ENCODE measurements at regions not wholly inside any gene's neighbourhood (a gene's known extent, or its start where the extent isn't known, plus 50 kb on each side); places are given as distances from the start of the nearest gene placed in this dataset.
"Not testable (repeated sequence)": the region's sequence is repeated elsewhere in the genome, so short reads cannot be mapped to it uniquely, and the experiment has no call there.

DNA sequence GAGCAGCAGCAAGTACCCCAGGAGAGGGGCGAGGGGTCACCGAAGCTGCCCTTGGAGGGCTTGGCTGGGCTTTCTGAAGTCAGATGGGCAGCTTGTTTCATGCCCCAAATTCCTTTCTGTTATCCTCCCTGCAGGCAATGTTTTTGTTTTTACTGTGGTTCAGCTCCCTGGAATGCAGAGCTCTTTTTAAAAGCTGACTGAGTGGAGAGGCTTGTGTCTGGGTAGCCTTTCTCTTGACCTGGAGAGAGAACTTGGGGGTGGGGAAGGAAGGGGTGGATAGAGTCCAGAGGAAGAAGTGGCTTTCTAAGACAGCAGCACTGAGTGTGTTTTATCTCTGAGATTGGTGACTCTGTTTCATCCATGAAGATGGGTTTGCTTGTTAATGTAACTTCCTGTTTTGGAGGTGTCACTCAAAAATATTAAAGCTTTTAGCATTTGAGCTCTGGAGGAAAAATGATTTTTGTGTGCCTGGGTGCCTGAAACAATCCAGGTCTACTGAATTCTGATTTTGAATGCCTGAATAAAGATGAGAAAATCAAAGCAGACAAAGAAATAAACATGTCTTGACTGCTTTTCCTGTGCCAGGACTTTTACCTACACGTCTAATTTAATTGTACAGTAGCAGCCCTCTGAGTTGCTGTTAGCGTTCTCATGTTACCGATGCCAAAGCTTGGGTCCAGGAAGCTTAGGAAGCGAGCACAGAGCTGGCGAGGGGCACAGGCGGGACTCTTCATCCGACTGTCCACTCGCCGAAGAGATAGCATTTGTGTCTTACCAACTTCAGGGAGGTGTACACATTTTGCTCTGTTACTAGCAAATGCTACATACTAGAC lies 78.2 kb upstream of the EEF1E1 start:
- DNase-seq (ENCODE audit: low read depth): no peak

DNA sequence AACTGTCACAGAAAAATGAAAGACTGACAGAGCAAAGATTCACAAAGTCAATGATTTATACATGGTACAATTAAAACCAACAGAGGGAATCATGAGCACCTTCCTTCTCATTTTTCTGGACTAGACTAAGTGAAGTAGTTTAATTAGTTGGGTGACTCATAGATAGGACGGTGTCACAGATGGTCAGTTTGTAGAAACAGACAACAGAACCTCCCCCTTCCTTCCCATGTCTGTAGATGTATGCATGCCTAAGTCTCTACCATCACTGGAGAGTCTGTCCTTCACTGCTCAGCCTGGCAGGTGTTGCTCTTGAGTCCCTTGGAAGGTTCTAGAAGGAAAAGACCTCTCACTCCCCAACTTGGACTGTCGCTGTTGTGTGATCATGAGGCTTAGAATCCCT lies 75.4 kb upstream of the EEF1E1 start:
- DNase-seq (ENCODE audit: low read depth): no peak

DNA sequence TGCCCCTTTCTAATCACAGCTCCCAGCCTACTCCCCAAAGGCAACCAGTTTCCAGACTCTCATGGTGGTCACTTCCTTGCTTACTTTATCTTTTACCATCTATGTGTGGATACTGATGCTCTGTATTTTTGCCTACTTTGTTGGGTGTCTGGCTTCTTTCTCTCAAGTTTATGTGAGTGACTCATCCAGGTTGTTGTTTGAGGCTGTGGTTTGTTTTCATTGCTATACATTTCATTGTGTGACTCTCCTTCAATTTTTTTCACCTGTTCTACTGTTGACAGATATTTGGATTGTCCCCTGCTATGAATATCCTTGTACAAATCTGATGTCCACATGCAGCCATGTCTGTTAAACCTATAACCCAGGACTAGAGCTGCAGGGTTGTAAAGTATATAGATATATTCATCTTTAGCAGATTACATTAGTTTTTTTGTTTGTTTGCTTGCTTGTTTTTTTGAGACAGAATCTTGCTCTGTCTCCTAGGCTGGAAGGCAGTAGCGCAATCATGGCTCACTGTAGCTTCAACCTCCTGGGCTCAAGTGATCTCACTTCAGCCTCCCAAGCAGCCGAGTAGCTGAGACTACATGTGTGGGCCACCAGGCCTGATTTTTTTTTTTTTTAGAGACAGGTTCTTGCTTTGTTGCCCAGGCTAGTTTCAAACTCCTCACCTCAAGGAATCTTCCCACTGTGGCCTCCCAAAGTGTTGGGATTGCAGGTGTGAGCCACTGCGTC lies 72.9 kb upstream of the EEF1E1 start:
- DNase-seq (ENCODE audit: low read depth): no peak

DNA sequence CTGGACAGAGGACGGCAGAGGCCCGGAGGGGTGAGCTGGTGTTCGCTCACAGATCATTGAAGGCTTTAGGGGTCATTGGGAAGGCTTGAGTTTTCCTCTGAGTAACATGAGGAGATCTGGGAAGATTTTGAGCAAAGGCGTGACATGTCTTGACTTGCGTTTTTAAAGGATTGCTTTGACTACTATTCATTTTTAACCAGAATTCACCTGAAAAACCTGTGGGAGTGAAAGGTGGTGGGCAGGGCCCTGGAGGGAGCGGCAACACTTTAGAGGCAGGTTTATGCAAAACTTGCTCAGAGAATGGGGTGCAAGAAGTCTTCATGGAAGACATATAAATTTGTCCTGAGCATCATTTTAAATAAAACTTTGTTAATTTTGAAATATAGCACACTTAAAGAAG lies 72.2 kb upstream of the EEF1E1 start:
- no peak for DNase-seq (ENCODE audit: low read depth)

DNA sequence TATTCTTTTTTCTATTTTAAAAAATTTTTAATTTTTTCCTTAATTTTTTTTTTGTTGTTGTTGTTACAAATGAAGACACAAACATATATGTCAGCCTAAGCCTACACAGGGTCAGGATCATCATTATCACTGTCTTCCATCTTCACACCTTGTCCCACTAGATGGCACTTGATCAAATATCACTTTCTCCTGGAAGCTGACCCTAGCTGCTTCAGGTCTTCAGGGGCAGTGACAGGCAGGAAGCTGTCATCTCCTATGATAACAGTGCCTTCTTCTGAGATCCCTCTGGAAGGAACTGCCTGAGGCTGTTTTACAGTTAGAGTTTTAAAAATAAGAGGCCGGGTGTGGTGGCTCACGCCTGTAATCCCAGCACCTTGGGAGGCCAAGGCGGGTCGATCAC lies 70.2 kb upstream of the EEF1E1 start:
- DNase-seq (ENCODE audit: low read depth): no peak

DNA sequence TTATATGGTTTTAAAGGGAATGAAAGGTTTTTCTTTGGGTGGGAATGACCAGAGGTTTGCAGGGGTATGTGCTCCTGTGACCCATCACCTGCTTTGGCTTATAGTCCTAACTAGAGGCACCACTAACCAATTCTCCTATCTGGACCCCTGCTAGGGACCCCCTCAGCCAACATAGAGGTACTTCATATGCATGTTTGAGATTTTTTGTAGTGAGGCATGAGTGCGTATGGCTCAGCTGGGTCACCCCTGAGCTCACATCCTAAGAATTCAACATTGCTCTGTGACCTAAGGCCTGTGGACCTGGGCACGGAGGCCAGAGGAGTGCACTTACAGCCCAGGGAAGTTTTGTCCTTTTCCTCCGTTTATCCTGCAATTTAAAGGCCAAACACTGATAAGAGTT lies 68.4 kb upstream of the EEF1E1 start:
- no peak for DNase-seq (ENCODE audit: low read depth)

DNA sequence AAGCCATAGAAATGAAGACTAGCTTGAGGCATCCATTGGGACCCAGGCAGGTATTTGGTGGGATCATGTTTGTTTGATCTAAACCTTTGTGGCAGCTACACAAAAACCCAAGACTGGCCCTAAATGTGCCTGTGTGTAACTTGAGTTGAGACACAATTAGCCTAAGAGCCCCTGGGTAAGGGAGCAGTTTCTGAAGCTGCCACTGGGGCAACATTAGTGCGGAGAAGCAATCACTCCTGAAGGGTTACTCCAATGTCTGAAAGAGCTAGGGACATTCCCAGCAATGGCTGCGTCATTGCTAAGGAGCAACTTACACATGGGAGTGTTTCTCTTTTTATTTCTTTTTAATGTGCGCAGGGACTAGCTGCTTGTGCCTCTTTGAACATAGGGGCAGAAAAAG lies 67.9 kb upstream of the EEF1E1 start:
- DNase-seq (ENCODE audit: low read depth): no peak

DNA sequence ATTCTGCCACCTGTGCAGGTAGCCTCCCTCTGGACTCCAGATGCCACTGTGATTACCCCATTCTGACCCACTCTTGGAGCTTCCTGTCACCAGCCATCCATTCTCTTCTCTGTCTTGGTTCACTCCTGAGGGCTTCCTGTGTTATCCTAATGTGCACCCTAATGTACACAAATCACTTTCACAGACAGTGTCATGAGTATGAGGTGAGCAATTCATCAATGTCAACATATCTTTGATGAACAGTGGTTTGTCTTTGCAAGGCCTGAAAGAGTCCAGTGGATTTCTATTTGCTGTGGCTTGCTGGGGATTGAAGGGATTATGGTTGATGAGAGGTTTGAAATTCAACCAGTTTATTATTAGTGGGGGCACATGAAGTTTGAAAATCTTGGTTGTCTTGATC lies 63.8 kb upstream of the EEF1E1 start:
- DNase-seq (ENCODE audit: low read depth): no peak

DNA sequence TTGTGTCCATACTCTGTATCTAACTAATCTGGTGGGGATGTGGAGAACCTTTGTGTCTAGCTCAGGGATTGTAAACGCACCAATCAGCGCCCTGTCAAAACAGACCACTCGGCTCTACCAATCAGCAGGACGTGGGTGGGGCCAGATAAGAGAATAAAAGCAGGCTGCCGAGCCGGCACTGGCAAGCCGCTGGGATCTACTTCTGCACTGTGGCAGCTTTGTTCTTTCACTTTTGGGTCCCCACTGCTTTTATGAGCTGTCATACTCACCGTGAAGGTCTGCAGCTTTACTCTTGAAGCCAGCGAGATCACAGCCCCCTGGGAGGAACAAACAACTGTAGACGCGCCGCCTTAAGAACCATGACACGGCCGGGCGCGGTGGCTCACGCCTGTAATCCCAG lies 62.7 kb upstream of the EEF1E1 start:
- DNase-seq (ENCODE audit: low read depth): not testable (repeated sequence)

DNA sequence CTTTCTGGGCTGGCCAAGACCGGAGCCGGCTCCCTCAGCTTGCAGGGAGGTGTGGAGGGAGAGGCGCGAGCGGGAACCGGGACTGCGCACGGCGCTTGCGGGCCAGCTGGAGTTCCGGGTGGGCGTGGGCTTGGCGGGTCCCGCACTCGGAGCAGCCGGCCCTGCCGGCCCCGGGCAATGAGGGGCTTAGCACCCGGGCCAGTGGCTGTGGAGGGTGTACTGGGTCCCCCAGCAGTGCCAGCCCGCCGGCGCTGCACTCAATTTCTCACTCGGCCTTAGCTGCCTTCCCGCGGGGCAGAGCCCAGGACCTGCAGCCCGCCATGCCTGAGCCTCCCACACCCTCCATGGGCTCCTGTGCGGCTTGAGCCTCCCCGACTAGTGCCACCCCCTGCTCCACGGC lies 61.9 kb upstream of the EEF1E1 start:
- not testable (repeated sequence) for DNase-seq (ENCODE audit: low read depth)

DNA sequence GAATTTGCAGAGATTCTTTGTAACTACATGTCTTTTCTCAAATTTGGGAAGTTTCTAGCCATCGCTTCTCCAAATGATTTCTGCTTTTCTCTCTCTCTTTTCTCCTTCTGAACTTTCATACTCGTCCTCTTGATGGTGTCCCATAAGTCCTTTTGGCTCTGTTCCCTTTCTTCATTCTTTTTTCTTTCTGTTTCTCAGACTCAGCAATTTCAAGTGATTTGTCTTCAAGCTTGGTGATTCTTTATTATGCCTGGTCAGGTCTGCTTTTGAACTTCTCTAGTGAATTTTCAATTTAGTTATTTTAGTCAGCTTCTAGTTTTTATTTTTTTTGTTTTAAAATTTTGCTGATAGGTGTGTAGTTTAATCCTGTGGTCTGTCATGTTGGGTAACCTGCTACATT lies 57.6 kb upstream of the EEF1E1 start:
- no peak for DNase-seq (ENCODE audit: low read depth)

DNA sequence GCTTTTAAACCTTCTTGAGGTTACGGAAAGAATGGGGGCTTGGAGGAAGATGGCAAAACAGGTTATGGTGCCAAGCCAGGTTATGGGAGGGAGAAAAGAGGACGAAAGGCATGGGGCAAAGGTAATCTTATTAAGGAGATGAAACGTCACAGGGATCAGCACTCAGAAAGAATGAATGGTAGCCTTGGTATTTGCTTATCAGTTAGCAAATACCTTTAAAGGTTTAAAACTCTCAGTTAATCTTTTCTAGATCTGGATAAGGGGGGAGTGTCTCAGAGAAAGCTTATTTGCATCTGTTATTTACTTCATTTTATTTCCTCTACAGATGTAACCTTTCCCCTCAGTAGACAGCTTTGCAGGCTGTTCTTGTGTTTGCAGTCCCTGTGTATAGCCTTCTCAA lies 55.5 kb upstream of the EEF1E1 start:
- no peak for DNase-seq (ENCODE audit: low read depth)

DNA sequence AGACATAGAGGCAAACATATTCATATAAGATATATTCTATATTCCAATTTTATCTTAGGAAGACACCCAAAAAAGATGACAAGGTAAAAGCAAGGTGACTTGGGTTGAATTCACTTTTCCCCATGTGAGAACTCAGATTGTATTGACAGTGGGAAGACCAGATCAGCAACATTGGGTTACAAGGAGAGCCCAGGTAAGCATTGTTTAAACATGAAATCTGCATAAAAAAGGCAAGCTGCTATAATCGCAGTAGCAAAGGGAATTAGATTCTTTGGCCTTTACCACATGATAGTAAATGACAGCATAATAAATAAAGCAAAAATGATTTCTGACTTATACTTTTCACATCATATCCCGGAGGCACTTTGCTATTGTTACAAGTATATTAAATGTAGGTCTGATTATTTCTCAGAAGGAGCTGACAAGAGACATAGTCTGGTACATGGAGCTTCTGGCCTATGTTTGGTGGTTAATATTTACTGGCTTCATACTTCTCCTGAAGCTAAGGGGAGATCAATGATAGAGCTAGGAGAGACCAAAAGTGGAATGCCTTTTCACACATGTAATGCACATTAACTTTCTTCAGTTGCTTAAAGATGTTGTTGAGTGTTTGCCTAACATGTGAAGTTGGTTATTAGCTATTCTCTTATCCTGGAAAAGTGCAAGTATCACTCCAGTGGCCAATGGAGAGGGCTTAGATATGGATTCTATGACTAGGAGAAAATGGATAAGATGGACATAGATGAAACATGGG lies 53.1 kb upstream of the EEF1E1 start:
- no peak for DNase-seq (ENCODE audit: low read depth)
